Tibial nerve (tissue), 4 donors: ENCODE measurements at regions not wholly inside any gene's neighbourhood (a gene's known extent, or its start where the extent isn't known, plus 50 kb on each side); places are given as distances from the start of the nearest gene placed in this dataset.

Experiments used
- DNase-seq, 2 donors: peaks; one replicate each; pipeline ENCODE4 v3.0.0-alpha.2; 2019; ENCODE audit warnings: low spot score in 2 of 2
- H3K27ac ChIP-seq, 4 donors: fragments of 200-600 bp; sonication (generic) in 3 of 4; one replicate each; pipeline ENCODE4 v1.5.1; 2017 to 2019; ENCODE audit warnings: mild to moderate bottlenecking in 1 of 4
- H3K27me3 ChIP-seq, 2 donors: fragments of 200-600 bp; sonication (generic) in 1 of 2; one replicate each; pipeline versions ENCODE4 v1.5.1 to v1.6.0; 2017 to 2019
- H3K36me3 ChIP-seq, 3 donors: fragments of 200-600 bp; sonication (generic); one replicate each; pipeline ENCODE4 v1.5.1; 2018 to 2019
- H3K4me1 ChIP-seq, 4 donors: fragments of 200-600 bp; sonication (generic) in 3 of 4; one replicate each; pipeline ENCODE4 v1.5.1; 2017 to 2019
- H3K4me3 ChIP-seq, 4 donors: fragments of 200-600 bp; sonication (generic) in 3 of 4; one replicate each; pipeline ENCODE4 v1.5.1; 2017 to 2019; ENCODE audit warnings: mild to moderate bottlenecking in 1 of 4, moderate library complexity in 1 of 4
- H3K9me3 ChIP-seq, 4 donors: fragments of 200-600 bp; sonication (generic) in 3 of 4; one replicate each; pipeline ENCODE4 v1.5.1; 2017 to 2019
- CTCF ChIP-seq, 5 experiments: fragments of 200-600 bp in 3 of 5; fragments of 450-650 bp in 2 of 5; sonication (generic) in 3 of 5; IDR thresholded peaks; one replicate each; pipeline ENCODE4 v1.5.1; 2016 to 2019; ENCODE audit warnings: antibody characterized with exemption in 5 of 5, mild to moderate bottlenecking in 3 of 5, moderate library complexity in 2 of 5
- EP300 ChIP-seq, 2 donors: sonication (generic); formaldehyde crosslinking; IDR thresholded peaks; one replicate each; pipeline ENCODE4 v1.6.1; 2017; ENCODE audit warnings: antibody characterized with exemption in 2 of 2, mild to moderate bottlenecking in 1 of 2
- POLR2A ChIP-seq, 2 donors: fragments of 450-650 bp; IDR thresholded peaks; one replicate each; pipeline ENCODE4 v1.6.1; 2017; ENCODE audit warnings: antibody characterized with exemption in 2 of 2, mild to moderate bottlenecking in 2 of 2, moderate library complexity in 2 of 2
- WGBS, 2 donors: methylation state at CpG; one replicate each; pipeline ENCODE4 v1.1.5; 2018; 5-methylcytosine and 5-hydroxymethylcytosine counted together

- TF ChIP-seq POLR2A (IDR thresholded peaks at IDR 0.05) (no peak), EP300 (IDR thresholded peaks at IDR 0.05) (no peak)
- WGBS, 2 donors, result 50 to 52% methylated on average over 4 of the region's 4 CpGs
These were observed 296.7 kb upstream of the DACH1 start for GRCh38 chr13:72163678-72164077.

GRCh38 chr13:72160977-72161376, 294.0 kb upstream of the DACH1 start:
- no peak overlapping the region for H3K4me3 ChIP-seq
- H3K4me1 ChIP-seq, result no peaks in the 10 kb centered on the region
- no peak for DNase-seq
- no peak overlapping the region for H3K27ac ChIP-seq
- 81 to 88% methylated on average over 5 of the region's 5 CpGs for WGBS, 2 donors
- no peaks in the 10 kb centered on the region for H3K27me3 ChIP-seq
- no peaks in the 10 kb centered on the region for H3K36me3 ChIP-seq
- no peaks in the 10 kb centered on the region for H3K9me3 ChIP-seq
- no peak for TF ChIP-seq CTCF (IDR thresholded peaks at IDR 0.05)
- no peak for TF ChIP-seq POLR2A (IDR thresholded peaks at IDR 0.05)
- no peak for TF ChIP-seq EP300 (IDR thresholded peaks at IDR 0.05)

More at GRCh38 chr13:72163678-72164077, 296.7 kb upstream of the DACH1 start:
- H3K27me3 ChIP-seq, result no peaks in the 10 kb centered on the region
- H3K4me3 ChIP-seq, result no peak overlapping the region
- H3K27ac ChIP-seq, result no peak overlapping the region
- H3K9me3 ChIP-seq, result no peaks in the 10 kb centered on the region
- no peak for DNase-seq
- no peaks in the 10 kb centered on the region for H3K36me3 ChIP-seq
- H3K4me1 ChIP-seq, result no peaks in the 10 kb centered on the region

- no peaks in the 10 kb centered on the region for H3K9me3 ChIP-seq
- no peak overlapping the region for H3K4me3 ChIP-seq
- H3K36me3 ChIP-seq, result no peaks in the 10 kb centered on the region
- no peaks in the 10 kb centered on the region for H3K4me1 ChIP-seq
- no peak for TF ChIP-seq CTCF (IDR thresholded peaks at IDR 0.05)
- no peak for TF ChIP-seq EP300 (IDR thresholded peaks at IDR 0.05)
- TF ChIP-seq POLR2A (IDR thresholded peaks at IDR 0.05), result no peak
- H3K27me3 ChIP-seq, result no peaks in the 10 kb centered on the region
- no peak for DNase-seq
- no peak overlapping the region for H3K27ac ChIP-seq
These were observed 289.8 kb upstream of the DACH1 start for GRCh38 chr13:72156760-72157159.

- H3K27ac ChIP-seq, result no peak overlapping the region
- H3K27me3 ChIP-seq, result no peaks in the 10 kb centered on the region
- TF ChIP-seq POLR2A (IDR thresholded peaks at IDR 0.05) (no peak), CTCF (IDR thresholded peaks at IDR 0.05) (no peak), EP300 (IDR thresholded peaks at IDR 0.05) (no peak)
- no peaks in the 10 kb centered on the region for H3K9me3 ChIP-seq
- no peak for DNase-seq
- H3K4me1 ChIP-seq, result no peaks in the 10 kb centered on the region
- WGBS, 2 donors, result 93 to 94% methylated on average over 1 of the region's 1 CpG
- no peak overlapping the region for H3K4me3 ChIP-seq
- H3K36me3 ChIP-seq, result no peaks in the 10 kb centered on the region
These were observed 286.3 kb upstream of the DACH1 start for GRCh38 chr13:72153272-72153671.

GRCh38 chr13:72151241-72151640, 284.2 kb upstream of the DACH1 start:
- TF ChIP-seq POLR2A (IDR thresholded peaks at IDR 0.05) (no peak), EP300 (IDR thresholded peaks at IDR 0.05) (no peak), CTCF (IDR thresholded peaks at IDR 0.05) (no peak)
- no peaks in the 10 kb centered on the region for H3K27me3 ChIP-seq
- H3K27ac ChIP-seq, result no peak overlapping the region
- no peak overlapping the region for H3K4me3 ChIP-seq
- 22 to 32% methylated on average over 2 of the region's 2 CpGs for whole genome bisulfite sequencing, 2 donors
- H3K36me3 ChIP-seq, result no peaks in the 10 kb centered on the region
- no peaks in the 10 kb centered on the region for H3K9me3 ChIP-seq
- DNase-seq, result no peak
- H3K4me1 ChIP-seq, result no peaks in the 10 kb centered on the region

- TF ChIP-seq CTCF (IDR thresholded peaks at IDR 0.05) (no peak), EP300 (IDR thresholded peaks at IDR 0.05) (no peak), POLR2A (IDR thresholded peaks at IDR 0.05) (no peak)
- H3K27me3 ChIP-seq, result no peaks in the 10 kb centered on the region
- WGBS, 2 donors, result 83 to 90% methylated on average over 3 of the region's 3 CpGs
- DNase-seq, result no peak
- no peaks in the 10 kb centered on the region for H3K9me3 ChIP-seq
- H3K36me3 ChIP-seq, result no peaks in the 10 kb centered on the region
- no peak overlapping the region for H3K27ac ChIP-seq
- H3K4me3 ChIP-seq, result no peak overlapping the region
- H3K4me1 ChIP-seq, result no peaks in the 10 kb centered on the region
These were observed 283.5 kb upstream of the DACH1 start for GRCh38 chr13:72150502-72150901.
